HAP-1 (cell line): ENCODE measurements at regions not wholly inside any gene's neighbourhood (a gene's known extent, or its start where the extent isn't known, plus 50 kb on each side); places are given as distances from the start of the nearest gene placed in this dataset.

Experiments
- DNase-seq, 2 experiments: peaks; one replicate each; pipeline ENCODE4 v3.0.0-alpha.2; 2016 to 2020; ENCODE audit warnings: low spot score in 2 of 2
- H3K27me3 ChIP-seq: fragments of 250-450 bp; sonication (Bioruptor Pico); 2 replicates; pipeline ENCODE4 v1.5.1; 2020; ENCODE audit warnings: low read depth, mild to moderate bottlenecking, moderate library complexity
- H3K36me3 ChIP-seq: fragments of 250-450 bp; sonication (Bioruptor Pico); replicated peaks from 2 replicates; pipeline ENCODE4 v1.5.1; 2020; ENCODE audit warnings: mild to moderate bottlenecking
- H3K4me1 ChIP-seq: fragments of 250-450 bp; sonication (Bioruptor Pico); 2 replicates; pipeline ENCODE4 v1.5.1; 2020; ENCODE audit warnings: mild to moderate bottlenecking
- H3K4me3 ChIP-seq: fragments of 250-450 bp; sonication (Bioruptor Pico); 2 replicates; pipeline ENCODE4 v1.5.1; 2020; ENCODE audit warnings: mild to moderate bottlenecking, moderate library complexity
- H3K9me3 ChIP-seq: fragments of 250-450 bp; sonication (Bioruptor Pico); 2 replicates; pipeline ENCODE4 v1.5.1; 2020; ENCODE audit warnings: mild to moderate bottlenecking, moderate library complexity
- in situ Hi-C: fragments of 300-500 bp; cut with MboI; formaldehyde crosslinking; loops from 3 replicates; pipeline ENCODE4 v1.14.3; 2020; ENCODE audit warnings: low sequenced_read_pairs, inconsistent platforms, mixed read lengths

GRCh38 chr2:30310371-30310770, 79.0 kb downstream of the LBH start:
- H3K36me3 ChIP-seq: no peaks in the 10 kb centered on the region
- in situ Hi-C loops: no loop called here
- H3K27me3 ChIP-seq: no peaks in the 10 kb centered on the region
- DNase-seq: no peak
- H3K4me1 ChIP-seq: no peaks in the 10 kb centered on the region; the same call in 1 of the 2 replicates
- H3K4me3 ChIP-seq: no peak overlapping the region
- H3K9me3 ChIP-seq: no peaks in the 10 kb centered on the region

GRCh38 chr2:30310955-30311354, 79.6 kb downstream of the LBH start:
- in situ Hi-C loops: no loop called here
- H3K4me3 ChIP-seq: no peak overlapping the region
- no peaks in the 10 kb centered on the region for H3K27me3 ChIP-seq
- H3K9me3 ChIP-seq: no peaks in the 10 kb centered on the region
- no peaks in the 10 kb centered on the region for H3K36me3 ChIP-seq
- DNase-seq: no peak
- no peaks in the 10 kb centered on the region; the same call in 1 of the 2 replicates for H3K4me1 ChIP-seq

- H3K9me3 ChIP-seq: no peaks in the 10 kb centered on the region
- no peaks in the 10 kb centered on the region; the same call in 1 of the 2 replicates for H3K4me1 ChIP-seq
- no peak overlapping the region for H3K4me3 ChIP-seq
- H3K36me3 ChIP-seq: no peaks in the 10 kb centered on the region
- in situ Hi-C loops: no loop called here
- DNase-seq: no peak
- no peaks in the 10 kb centered on the region for H3K27me3 ChIP-seq
Measured at GRCh38 chr2:30311711-30312110, 80.4 kb downstream of the LBH start.

GRCh38 chr2:30312916-30313315, 81.6 kb downstream of the LBH start:
- in situ Hi-C loops: no loop called here
- H3K4me3 ChIP-seq: no peak overlapping the region
- DNase-seq: no peak
- no peaks in the 10 kb centered on the region for H3K9me3 ChIP-seq
- no peaks in the 10 kb centered on the region for H3K36me3 ChIP-seq
- H3K4me1 ChIP-seq: no peaks in the 10 kb centered on the region; the same call in 1 of the 2 replicates
- H3K27me3 ChIP-seq: no peaks in the 10 kb centered on the region

GRCh38 chr2:30314981-30315380, 83.6 kb downstream of the LBH start:
- in situ Hi-C loops: no loop called here

GRCh38 chr2:30315391-30316063, 84.2 kb downstream of the LBH start:
- no peak for DNase-seq
- Histone ChIP-seq H3K27me3 (no peaks in the 10 kb centered on the region), H3K36me3 (no peaks in the 10 kb centered on the region), H3K4me1 (no peaks in the 10 kb centered on the region; the same call in 1 of the 2 replicates), H3K4me3 (no peak overlapping the region), H3K9me3 (no peaks in the 10 kb centered on the region)
- in situ Hi-C loops: no loop called here

More at GRCh38 chr2:30314981-30315380, 83.6 kb downstream of the LBH start:
- no peak overlapping the region for H3K4me3 ChIP-seq
- H3K27me3 ChIP-seq: no peaks in the 10 kb centered on the region
- DNase-seq: no peak
- H3K36me3 ChIP-seq: no peaks in the 10 kb centered on the region
- H3K9me3 ChIP-seq: no peaks in the 10 kb centered on the region
- H3K4me1 ChIP-seq: no peaks in the 10 kb centered on the region; the same call in 1 of the 2 replicates

- in situ Hi-C loops: no loop called here
Measured at GRCh38 chr2:30316408-30316807, 85.1 kb downstream of the LBH start.

GRCh38 chr2:30318987-30319782, 87.9 kb downstream of the LBH start:
- Histone ChIP-seq H3K27me3 (no peaks in the 10 kb centered on the region), H3K4me3 (no peak overlapping the region), H3K4me1 (peaks cover 7% of the 10 kb centered on the region), H3K9me3 (no peaks in the 10 kb centered on the region), H3K36me3 (no peaks in the 10 kb centered on the region)
- DNase-seq: no peak
- in situ Hi-C loops: no loop called here

More at GRCh38 chr2:30316408-30316807, 85.1 kb downstream of the LBH start:
- no peak overlapping the region for H3K4me3 ChIP-seq
- no peak for DNase-seq
- no peaks in the 10 kb centered on the region for H3K27me3 ChIP-seq
- no peaks in the 10 kb centered on the region for H3K36me3 ChIP-seq
- H3K9me3 ChIP-seq: no peaks in the 10 kb centered on the region
- peaks cover 4% of the 10 kb centered on the region for H3K4me1 ChIP-seq

GRCh38 chr2:30321466-30321865, 90.1 kb downstream of the LBH start:
- DNase-seq: peak; percentile 12 to 50
- in situ Hi-C loops: no loop called here
- Histone ChIP-seq H3K36me3 (no peaks in the 10 kb centered on the region), H3K4me1 (peaks cover 7% of the 10 kb centered on the region), H3K4me3 (no peak overlapping the region), H3K9me3 (no peaks in the 10 kb centered on the region), H3K27me3 (no peaks in the 10 kb centered on the region)

GRCh38 chr2:30323499-30323898, 92.2 kb downstream of the LBH start:
- no peaks in the 10 kb centered on the region for H3K36me3 ChIP-seq
- H3K4me1 ChIP-seq: peaks cover 7% of the 10 kb centered on the region
- DNase-seq: no peak
- no peaks in the 10 kb centered on the region for H3K9me3 ChIP-seq
- H3K4me3 ChIP-seq: no peak overlapping the region
- in situ Hi-C loops: no loop called here
- no peaks in the 10 kb centered on the region for H3K27me3 ChIP-seq

GRCh38 chr2:30324245-30324908, 93.0 kb downstream of the LBH start:
- no peak overlapping the region for H3K4me3 ChIP-seq
- in situ Hi-C loops: no loop called here
- H3K9me3 ChIP-seq: no peaks in the 10 kb centered on the region
- DNase-seq: no peak
- H3K27me3 ChIP-seq: no peaks in the 10 kb centered on the region
- H3K4me1 ChIP-seq: peaks cover 7% of the 10 kb centered on the region
- no peaks in the 10 kb centered on the region for H3K36me3 ChIP-seq

GRCh38 chr2:30325600-30326328, 94.4 kb downstream of the LBH start:
- Histone ChIP-seq H3K4me1 (peaks cover 7% of the 10 kb centered on the region), H3K4me3 (no peak overlapping the region), H3K36me3 (no peaks in the 10 kb centered on the region), H3K9me3 (no peaks in the 10 kb centered on the region), H3K27me3 (no peaks in the 10 kb centered on the region)
- in situ Hi-C loops: no loop called here
- DNase-seq: no peak

GRCh38 chr2:30326497-30326896, 95.2 kb downstream of the LBH start:
- Histone ChIP-seq H3K4me1 (peaks cover 2% of the 10 kb centered on the region; the same call in 1 of the 2 replicates), H3K4me3 (no peak overlapping the region), H3K9me3 (no peaks in the 10 kb centered on the region), H3K27me3 (no peaks in the 10 kb centered on the region), H3K36me3 (no peaks in the 10 kb centered on the region)
- in situ Hi-C loops: no loop called here
- DNase-seq: no peak
